ENCODE measurements at regions not wholly inside any gene's neighbourhood (a gene's known extent, or its start where the extent isn't known, plus 50 kb on each side); places are given as distances from the start of the nearest gene placed in this dataset.
"Not testable (repeated sequence)": the region's sequence is repeated elsewhere in the genome, so short reads cannot be mapped to it uniquely, and the experiment has no call there.

- DNase-seq = no peak
Measured at GRCh38 chr11:121936781-121937447, 179.1 kb downstream of the BLID start.

DNA sequence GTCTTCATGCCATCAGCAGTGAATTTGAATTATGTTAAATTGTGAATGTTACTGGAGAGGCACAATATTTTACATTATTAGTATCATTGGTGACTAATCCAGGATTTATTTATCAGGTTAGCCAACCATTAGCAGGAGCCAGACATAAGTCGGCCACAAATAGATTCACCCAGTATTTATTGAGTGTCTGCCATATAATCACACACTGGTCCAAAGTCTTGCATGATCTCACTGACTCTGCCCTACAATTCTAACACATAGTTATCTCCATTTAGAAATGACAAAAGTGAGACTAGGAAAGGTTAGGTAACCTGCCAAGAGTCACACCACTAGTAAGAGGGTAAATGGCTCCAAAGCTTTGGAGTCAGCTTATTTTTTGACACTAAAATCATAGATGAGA lies 179.6 kb downstream of the BLID start:
- DNase-seq = no peak

DNA sequence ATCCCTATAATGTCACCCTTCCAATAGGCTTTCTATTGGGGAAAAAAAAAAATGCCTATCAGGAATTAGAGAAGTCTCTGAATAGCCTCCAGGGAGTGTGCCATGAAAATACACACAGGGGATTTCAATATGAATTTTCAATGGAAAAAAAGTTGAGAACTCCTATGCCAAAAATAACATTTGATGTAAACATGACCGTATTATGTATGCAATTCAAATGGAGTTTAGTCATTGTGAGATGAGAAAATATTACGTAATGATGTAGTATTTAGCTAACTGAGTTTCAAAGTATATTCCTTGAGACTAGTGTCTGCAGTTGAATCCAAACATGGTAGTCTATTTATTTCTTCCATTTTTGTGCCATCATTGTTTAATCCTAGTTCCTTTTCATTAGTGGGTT lies 182.3 kb downstream of the BLID start:
- no peak for DNase-seq

DNA sequence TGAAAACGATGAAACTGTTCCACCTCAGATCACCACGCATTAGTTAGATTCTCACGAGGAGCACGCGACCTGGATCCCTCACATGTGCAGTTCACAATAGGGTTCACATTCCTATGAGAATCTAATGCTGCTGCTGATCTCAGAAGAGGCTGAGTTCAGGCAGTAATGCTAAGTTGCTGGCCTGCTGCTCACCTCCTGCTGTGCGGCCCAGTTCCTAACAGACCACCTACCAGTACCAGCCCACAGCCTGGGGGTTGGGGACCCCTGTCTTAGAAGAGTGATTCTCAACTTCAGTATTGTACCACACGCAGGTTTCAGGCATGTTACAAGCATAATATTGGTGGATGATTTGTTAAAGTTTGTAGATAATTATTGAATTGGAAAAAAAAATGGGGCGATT lies 182.7 kb downstream of the BLID start:
- DNase-seq = no peak

GRCh38 chr11:121932646-121933185 lies 183.3 kb downstream of the BLID start:
- DNase-seq = no peak

DNA sequence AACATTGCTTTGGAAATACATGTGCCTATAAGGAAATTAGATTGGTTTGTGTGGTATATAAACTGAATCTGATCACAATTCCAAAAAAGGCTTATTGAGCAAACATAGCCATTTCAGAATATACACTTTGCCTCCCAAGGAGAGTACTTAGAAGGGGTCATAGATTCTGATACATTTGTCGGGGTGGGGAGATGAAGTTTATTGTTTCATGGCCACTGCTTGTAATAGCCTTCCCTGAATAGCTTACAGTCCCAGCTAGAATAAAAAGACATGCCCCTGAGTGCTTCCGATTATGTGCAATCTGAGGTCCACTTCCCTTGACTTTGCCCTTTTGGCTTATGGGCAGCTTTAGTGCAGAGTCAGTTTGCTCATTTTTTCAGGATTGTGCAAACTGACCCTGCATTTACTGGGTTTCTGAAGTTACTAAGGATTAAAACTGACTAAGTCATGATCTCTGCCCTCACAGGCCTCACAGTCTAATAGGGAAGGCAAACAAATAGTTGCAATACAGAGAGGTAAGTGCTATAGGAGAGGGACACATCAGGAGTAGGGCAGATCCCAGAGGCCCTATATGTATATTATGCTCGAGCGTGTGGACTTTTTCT lies 184.2 kb downstream of the BLID start:
- DNase-seq = no peak

DNA sequence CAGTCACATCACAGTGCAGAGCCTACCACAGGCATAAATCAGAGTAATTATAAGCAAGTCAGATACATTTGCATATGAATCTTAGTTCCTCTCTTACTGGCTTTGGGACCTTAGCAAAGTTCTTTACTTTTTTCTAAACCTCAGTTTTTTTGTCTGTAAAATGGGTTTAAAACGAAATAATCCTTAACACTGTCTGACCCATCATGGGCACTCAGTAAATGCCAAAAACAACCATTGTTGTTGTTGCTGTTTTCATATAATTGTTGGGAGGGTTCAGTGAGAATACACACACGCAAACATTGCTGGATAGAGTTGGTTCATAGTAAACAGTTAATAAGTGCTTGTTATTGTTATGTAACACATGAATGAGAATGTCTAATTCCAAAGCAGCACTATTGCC lies 184.9 kb downstream of the BLID start:
- DNase-seq = no peak

DNA sequence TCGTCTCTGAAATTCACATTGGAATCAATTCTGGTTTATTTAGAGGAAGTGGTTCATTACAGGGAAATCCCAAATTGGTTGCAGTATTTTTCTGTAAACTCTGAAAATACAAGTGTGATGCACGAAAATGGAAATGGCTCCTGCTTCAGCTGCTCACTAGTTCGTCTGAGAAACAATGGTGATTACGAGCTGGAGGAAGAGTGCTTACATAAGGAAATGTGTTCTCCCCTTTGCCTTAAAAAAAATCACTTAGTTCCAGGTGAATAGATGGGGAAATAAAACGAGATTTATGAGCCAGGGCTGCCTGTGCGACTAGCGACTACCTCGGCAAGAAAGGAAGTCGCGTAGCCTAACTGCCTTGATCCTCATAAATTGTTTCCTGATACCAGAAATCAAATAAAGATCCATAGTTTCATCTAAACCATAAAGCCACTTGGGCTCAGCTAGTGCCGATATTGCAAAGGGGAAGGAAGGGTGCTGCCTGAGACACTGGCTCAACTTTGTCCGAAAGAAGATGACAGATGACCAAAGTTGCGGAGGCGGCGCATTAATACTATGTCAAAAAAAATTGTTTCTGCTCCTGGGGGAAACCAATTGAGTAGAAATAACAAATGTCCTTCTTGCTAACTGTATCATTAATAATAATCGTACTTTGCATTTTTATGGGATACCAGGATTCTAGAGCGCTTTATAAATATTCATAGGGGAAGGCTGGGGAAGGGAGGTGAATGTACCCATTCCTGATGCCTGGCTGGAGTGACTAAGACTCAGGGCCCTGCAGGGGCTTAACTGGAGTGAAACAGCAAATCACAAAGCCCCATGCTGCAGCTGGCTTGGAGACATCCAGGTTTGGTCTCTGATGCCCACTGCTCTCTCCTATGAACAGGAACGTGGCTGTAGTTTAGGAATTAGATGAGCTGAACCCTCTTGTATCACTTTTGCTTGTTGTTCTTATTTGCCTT lies 185.7 kb downstream of the BLID start:
- peak; percentile 47 to 75 for DNase-seq

DNA sequence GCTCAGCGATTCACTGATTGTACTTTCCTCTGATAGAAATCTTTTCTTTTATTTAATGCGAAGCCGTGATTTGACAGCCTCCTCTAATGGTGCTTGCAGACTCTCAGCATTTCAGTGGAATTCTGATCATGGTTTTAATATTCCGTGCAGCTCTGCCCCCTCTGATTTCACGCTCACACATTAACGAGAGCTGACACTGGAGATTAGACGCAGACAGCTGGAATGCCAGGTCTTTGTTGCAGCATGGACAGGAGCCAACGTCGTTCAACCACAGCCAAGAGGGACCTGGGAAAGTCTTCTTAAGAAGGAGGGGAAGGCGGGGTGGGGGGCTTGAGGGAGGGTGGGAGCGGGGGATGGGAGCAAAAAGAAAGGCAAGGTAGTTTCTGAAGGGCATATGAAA lies 186.4 kb downstream of the BLID start:
- DNase-seq = no peak

DNA sequence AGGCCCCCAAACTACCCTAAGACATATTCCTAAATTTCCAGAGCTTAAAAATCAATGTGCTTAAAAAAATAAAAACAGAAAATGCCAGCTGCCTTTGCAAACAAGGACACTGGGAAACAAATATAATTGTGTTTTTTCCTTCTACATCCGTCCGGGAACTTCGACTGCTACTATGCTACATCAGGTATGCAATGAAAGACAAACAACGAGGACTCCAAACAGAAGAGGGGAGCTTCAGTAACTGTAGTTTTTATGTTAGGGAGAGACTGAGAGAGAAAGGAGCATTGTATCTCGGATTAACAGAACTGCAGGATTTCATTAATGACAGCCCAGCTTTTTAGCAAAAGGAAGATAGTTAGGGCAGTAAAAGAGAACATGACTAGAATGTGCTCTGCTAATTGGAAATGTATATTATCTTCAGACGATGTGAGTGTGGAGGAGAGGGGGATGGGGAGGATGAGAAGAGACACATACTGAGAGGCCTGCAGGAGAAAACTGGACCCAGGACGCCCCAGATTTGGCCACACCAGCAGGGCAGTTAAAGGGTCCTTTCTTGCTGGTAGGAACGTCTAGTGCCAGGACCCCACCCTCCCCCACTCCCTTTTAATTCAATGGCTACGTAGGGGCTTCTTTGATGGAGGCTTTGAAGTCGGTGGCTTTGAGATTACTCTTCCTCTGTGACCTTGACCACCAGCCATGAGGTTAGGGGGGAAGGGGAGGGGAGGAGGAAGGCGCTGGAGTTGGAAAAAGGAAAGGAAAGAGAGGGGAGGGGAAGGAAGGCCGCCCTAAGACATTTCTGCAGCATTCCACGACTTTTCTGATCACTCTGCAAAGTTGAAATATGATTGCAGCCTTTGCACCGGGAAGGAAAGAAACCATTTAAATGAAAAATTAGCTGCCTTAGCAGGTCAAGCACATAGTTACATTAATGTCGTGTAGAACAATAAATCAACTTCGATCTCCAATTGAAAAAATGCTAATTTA lies 187.1 kb downstream of the BLID start:
- no peak for DNase-seq

GRCh38 chr11:121927789-121928188 lies 188.2 kb downstream of the BLID start:
- DNase-seq = no peak

DNA sequence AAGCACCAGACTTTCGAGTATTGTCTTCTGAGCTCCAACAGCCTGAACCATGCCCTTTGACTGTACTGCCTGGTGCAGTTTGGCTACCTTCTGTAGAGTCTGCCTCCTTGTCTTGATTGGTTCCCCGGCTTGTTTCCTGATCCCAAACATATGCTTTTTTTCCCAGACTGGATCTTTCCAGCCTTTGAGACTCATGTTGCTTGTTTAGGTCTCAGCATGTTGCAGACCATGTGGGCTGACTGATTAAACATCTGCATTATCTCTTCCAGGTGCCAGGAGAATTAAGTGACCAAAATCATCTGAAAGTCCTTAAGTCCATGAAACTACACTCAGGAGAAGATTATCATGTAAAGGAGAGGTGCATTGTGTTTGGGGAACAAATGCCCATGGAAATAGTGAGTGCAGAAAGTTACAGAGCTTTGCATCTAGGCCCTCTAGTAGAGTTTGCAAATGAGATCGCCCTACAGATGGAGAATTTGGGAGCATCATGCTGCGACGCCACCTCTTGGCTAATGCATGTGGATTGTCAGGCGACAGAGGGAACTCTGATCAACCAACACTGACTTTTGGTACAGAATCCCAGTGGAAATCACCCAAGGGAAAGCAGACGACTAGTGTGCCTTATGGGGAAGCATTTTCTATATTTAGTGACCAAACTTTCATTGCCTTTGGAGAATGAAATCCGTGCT lies 188.8 kb downstream of the BLID start:
- no peak for DNase-seq

DNA sequence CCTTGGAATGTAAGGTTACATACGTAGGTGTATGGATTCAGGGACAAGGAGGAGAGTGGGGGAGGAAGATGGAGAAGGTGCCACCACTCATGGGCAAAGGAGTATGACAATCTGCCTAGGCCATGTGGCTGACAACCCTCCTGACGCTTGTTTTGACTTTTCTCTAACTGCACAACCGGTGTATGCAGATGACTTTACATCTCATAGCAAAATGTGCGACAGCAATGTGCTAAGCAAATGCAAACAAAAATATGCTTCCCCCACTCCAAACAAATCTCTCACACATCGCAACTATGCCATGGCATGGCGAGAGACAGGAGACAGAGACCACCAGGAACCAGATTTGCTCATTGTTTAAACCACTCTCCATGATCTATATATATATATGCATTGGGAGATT lies 191.8 kb downstream of the BLID start:
- no peak for DNase-seq

- no peak for DNase-seq
Measured at GRCh38 chr11:121917482-121917881, 198.5 kb downstream of the BLID start.

DNA sequence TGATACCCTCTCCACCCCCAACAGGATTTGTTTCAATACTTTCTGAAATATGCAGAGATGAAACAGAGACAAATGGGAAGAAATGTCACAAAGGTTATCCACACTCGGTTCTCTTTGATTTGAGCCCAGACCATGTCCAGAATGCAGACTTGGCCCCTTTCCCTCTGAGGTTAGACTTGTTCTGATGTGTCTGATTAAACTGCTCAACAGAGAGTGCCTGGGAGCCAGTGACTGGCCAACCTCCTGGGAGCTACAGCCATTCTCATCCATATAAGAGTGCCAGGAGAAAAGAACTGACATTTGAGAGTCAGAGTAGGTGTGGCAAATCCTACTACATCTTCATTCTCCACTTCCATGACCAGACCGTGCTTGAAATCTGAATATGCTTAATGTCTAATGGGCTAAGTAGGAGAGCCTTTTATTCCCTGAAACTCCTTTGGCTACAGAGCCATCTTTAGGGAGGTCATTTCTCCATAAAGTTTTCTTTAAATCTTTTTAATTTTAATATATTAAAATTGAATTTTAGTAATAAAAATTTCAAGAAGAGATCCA lies 201.4 kb downstream of the BLID start:
- no peak for DNase-seq

- DNase-seq = no peak
Measured at GRCh38 chr11:121909596-121909995, 206.4 kb downstream of the BLID start.

DNA sequence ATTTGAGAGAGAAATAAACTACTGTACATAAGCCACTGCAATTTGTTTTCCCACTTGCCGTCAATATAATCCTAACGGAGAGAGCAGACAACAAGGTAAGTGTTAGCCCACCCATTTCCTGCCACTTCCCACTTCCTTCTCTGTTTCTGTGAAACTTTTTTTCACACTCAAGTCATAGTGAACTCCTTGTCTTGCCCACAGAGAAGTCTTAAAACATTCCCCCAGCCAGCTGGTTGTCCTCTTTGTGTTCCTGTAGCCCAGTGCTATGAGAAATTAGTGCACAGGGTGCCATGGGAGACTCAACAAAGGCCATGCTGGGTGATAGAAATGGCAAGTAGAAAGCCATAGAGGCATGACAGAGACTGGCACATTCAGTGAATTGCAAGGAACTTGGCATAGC lies 208.6 kb downstream of the BLID start:
- no peak for DNase-seq

- DNase-seq = no peak
Measured at GRCh38 chr11:121904148-121904547, 211.9 kb downstream of the BLID start.

- DNase-seq = no peak
Measured at GRCh38 chr11:121901886-121902285, 214.1 kb downstream of the BLID start.

- DNase-seq = not testable (repeated sequence)
Measured at GRCh38 chr11:121901417-121901816, 214.6 kb downstream of the BLID start.

- no peak for DNase-seq
Measured at GRCh38 chr11:121899520-121899919, 216.5 kb downstream of the BLID start.

Measured in NCI-H526 (cell line).